Activated T-helper 2 cell treated with anti-CD3 and anti-CD28 coated beads, Interferon-gamma antibody, Interleukin-2, Interleukin-4, amounts not matched to agents 10 μg/mL and 5 μg/mL and 100 μg/mL, durations not matched to agents 14 hours and 24 hours and 36 hours (primary cell): ENCODE measurements at regions not wholly inside any gene's neighbourhood (a gene's known extent, or its start where the extent isn't known, plus 50 kb on each side); places are given as distances from the start of the nearest gene placed in this dataset.

ENCODE experiments used
- DNase-seq: peaks from one replicate; pipeline ENCODE4 v3.0.0; 2021; ENCODE audit warnings: low spot score
- H3K27ac Mint-ChIP-seq: one replicate; pipeline ENCODE4 v1.8.0; 2021; ENCODE audit warnings: mixed read lengths
- H3K27me3 Mint-ChIP-seq: one replicate; pipeline ENCODE4 v1.8.0; 2021; ENCODE audit warnings: low read depth, mixed read lengths
- H3K36me3 Mint-ChIP-seq: one replicate; pipeline ENCODE4 v1.8.0; 2021; ENCODE audit warnings: low read depth, mixed read lengths
- H3K4me1 Mint-ChIP-seq: one replicate; pipeline ENCODE4 v1.8.0; 2021; ENCODE audit warnings: low read depth, mixed read lengths
- H3K4me3 Mint-ChIP-seq: one replicate; pipeline ENCODE4 v1.8.0; 2021; ENCODE audit warnings: low read depth, mild to moderate bottlenecking, moderate library complexity, mixed read lengths
- H3K9me3 Mint-ChIP-seq: one replicate; pipeline ENCODE4 v1.8.0; 2021; ENCODE audit warnings: mixed read lengths
- intact Hi-C: fragments of 100-400 bp; cut with micrococcal nuclease; formaldehyde crosslinking; loops from one replicate; pipeline ENCODE4 v1.15.1; 2023

GRCh38 chr3:170637306-170637705, 51.4 kb upstream of the SLC7A14 start:
- Mint-ChIP-seq H3K4me1 (peaks cover 8% of the 10 kb centered on the region), H3K27ac (no peak overlapping the region), H3K9me3 (no peaks in the 10 kb centered on the region), H3K36me3 (no peaks in the 10 kb centered on the region), H3K4me3 (no peak overlapping the region), H3K27me3 (peaks cover 7% of the 10 kb centered on the region)
- no peak for DNase-seq
- intact Hi-C loops, result no loop called here

GRCh38 chr3:170636400-170636973, 50.6 kb upstream of the SLC7A14 start:
- H3K36me3 Mint-ChIP-seq, result no peaks in the 10 kb centered on the region
- no peaks in the 10 kb centered on the region for H3K9me3 Mint-ChIP-seq
- H3K27ac Mint-ChIP-seq, result no peak overlapping the region
- H3K4me3 Mint-ChIP-seq, result no peak overlapping the region
- H3K27me3 Mint-ChIP-seq, result peaks cover 10% of the 10 kb centered on the region
- DNase-seq, result no peak
- intact Hi-C loops, result no loop called here
- H3K4me1 Mint-ChIP-seq, result peaks cover 8% of the 10 kb centered on the region
